ENCODE measurements at regions not wholly inside any gene's neighbourhood (a gene's known extent, or its start where the extent isn't known, plus 50 kb on each side); places are given as distances from the start of the nearest gene placed in this dataset.

DNA sequence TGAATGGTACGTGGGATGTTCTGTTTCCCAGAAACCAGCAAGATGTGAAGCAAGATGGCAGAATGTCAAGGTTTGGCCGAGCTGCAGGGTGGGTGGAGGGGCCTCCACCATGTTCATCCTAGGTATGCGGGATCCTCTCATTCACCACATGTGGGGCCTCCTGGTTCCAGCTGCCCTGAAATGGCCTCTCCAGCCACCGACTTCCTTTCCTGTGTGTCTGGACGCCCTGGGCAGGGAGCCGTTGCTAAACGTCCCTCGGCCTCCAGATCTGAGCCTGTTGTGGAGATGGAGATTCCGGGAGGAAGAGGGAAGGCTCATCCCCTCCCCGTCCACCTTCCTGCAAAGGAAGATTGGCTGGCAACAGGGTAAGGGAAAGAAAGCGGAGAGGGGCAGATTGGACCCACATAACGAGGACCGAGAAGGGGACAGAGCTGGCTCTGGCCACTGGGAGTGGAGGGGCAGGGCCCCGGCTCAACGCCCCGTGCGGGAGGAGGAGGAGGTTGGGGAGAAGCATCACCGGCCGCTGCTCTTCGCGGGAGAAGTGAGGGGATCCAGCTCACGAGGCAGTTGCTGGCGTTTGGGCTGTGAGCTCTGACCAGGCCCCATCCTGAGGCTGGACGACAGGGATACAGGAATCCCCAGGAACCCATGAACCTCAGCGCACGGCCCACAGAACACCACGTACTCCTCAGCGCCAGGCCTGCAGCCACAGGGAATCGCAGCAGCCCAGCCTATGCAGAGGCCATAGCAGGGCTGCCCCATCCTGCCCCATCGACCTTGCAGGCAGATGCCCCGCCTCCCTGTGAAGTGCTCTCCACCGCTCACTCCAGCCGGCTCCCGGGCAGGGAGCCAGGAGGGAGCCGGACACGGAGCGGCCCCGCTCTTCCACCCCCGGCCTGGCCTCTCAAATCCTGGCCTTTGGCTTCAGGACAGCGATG lies 98.3 kb downstream of the FOXL3 start:
- H3K27ac Mint-ChIP-seq = no peak overlapping the region
- Histone ChIP-seq H3K14ac (ENCODE audit: insufficient read depth, low read length) (no peak overlapping the region), H2BK15ac (ENCODE audit: low read depth, low read length) (no peak overlapping the region; the same call in 1 of the 2 replicates), H2AFZ (ENCODE audit: low read length) (no peak overlapping the region), H3K9me3 (ENCODE audit: control insufficient read depth, low read depth, low read length) (peaks cover 14% of the 10 kb centered on the region), H2AK5ac (ENCODE audit: insufficient read length, low read length) (no peak overlapping the region), H3K79me1 (ENCODE audit: insufficient read depth, low read depth, low read length, poor library complexity, severe bottlenecking) (no peaks in the 10 kb centered on the region), H2BK12ac (ENCODE audit: insufficient read length, low read depth, low read length) (no peak overlapping the region), H4K20me1 (ENCODE audit: control insufficient read depth, insufficient read depth, insufficient read length) (no peaks in the 10 kb centered on the region), H2BK5ac (ENCODE audit: insufficient read length, low read length) (no peak overlapping the region), H3K23me2 (ENCODE audit: insufficient read length, low read depth, low read length, poor library complexity, severe bottlenecking) (no peaks in the 10 kb centered on the region), H2BK120ac (ENCODE audit: low read depth, low read length, poor library complexity, severe bottlenecking) (no peak overlapping the region), H2BK20ac (ENCODE audit: low read depth, low read length, poor library complexity, severe bottlenecking) (no peak overlapping the region), H3K27me3 (ENCODE audit: insufficient read depth, low read length) (no peaks in the 10 kb centered on the region), H3T11ph (ENCODE audit: low read length) (no peak overlapping the region), H3K9ac (ENCODE audit: extremely low read depth, insufficient read length, low read length) (no peak overlapping the region), H3K56ac (ENCODE audit: insufficient read length, low read depth, low read length) (no peak overlapping the region), H3K4me1 (ENCODE audit: insufficient read depth, low read length) (no peaks in the 10 kb centered on the region), H3K4ac (ENCODE audit: low read depth, low read length) (no peak overlapping the region), H4K8ac (replicated peaks; ENCODE audit: insufficient read length, low read depth, low read length) (no peak overlapping the region), H3K27ac (ENCODE audit: insufficient read length, low read depth, low read length) (no peak overlapping the region), H3K18ac (ENCODE audit: insufficient read length, low read depth, low read length) (no peak overlapping the region), H4K5ac (ENCODE audit: insufficient read length, low read depth, low read length) (no peak overlapping the region), H3K23ac (ENCODE audit: insufficient read length, low read depth, low read length) (no peak overlapping the region), H4K91ac (ENCODE audit: insufficient read length, low read depth, low read length) (no peak overlapping the region), H3K79me2 (ENCODE audit: insufficient read depth, low read length) (no peaks in the 10 kb centered on the region), H3K4me2 (ENCODE audit: insufficient read depth, insufficient read length, low read length) (no peak overlapping the region)
- H3K4me1 Mint-ChIP-seq = peaks cover 0 to 3% of the 10 kb centered on the region in 2 experiments; a peak in 1 of 4 replicates
- no peak overlapping the region for H3K4me3 Mint-ChIP-seq
- peaks cover 27 to 33% of the 10 kb centered on the region in 2 experiments for H3K9me3 Mint-ChIP-seq
- no CpG with 5 or more reads among the region's 40 CpGs for WGBS (ENCODE audit: extremely low coverage, insufficient read length, low lambda C conversion rate)
- H3K36me3 Mint-ChIP-seq (ENCODE audit: insufficient read depth in 1 of 3, low read depth in 3 of 3) = peaks cover 0 to 24% (median 12%) of the 10 kb centered on the region in 3 experiments; a peak in 6 of 7 replicates
- DNase-seq = peak; percentile 18
- TF ChIP-seq, protein P1, sequence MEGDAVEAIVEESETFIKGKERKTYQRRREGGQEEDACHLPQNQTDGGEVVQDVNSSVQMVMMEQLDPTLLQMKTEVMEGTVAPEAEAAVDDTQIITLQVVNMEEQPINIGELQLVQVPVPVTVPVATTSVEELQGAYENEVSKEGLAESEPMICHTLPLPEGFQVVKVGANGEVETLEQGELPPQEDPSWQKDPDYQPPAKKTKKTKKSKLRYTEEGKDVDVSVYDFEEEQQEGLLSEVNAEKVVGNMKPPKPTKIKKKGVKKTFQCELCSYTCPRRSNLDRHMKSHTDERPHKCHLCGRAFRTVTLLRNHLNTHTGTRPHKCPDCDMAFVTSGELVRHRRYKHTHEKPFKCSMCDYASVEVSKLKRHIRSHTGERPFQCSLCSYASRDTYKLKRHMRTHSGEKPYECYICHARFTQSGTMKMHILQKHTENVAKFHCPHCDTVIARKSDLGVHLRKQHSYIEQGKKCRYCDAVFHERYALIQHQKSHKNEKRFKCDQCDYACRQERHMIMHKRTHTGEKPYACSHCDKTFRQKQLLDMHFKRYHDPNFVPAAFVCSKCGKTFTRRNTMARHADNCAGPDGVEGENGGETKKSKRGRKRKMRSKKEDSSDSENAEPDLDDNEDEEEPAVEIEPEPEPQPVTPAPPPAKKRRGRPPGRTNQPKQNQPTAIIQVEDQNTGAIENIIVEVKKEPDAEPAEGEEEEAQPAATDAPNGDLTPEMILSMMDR (conservative IDR thresholded peaks at IDR 0.05) = no peak
- H3K27me3 Mint-ChIP-seq (ENCODE audit: low read depth) = peaks cover 35% of the 10 kb centered on the region
